ENCODE measurements at regions not wholly inside any gene's neighbourhood (a gene's known extent, or its start where the extent isn't known, plus 50 kb on each side); places are given as distances from the start of the nearest gene placed in this dataset.

DNA sequence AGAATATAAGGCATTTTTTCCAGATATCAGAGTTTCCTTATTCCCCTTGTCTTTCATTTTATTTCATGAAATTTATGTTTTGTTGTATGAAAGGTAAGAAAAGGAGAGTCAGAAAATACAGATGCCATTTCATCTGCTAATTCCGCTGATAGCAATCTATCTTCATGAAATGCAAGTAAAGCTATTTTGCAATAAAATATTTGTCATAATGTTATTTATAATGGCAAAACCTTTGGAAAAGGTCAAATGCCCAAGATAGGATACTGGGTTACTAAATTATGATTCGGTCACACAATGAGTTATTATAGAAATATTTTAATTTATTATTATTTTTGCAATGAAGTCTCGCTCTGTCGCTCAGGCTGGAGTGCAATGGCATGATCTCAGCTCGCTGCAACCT is 124.2 kb downstream of the SPP2 start:
- BruUV-seq (replicated peaks) = no TSS peak
- H3K4me1 ChIP-seq (ENCODE audit: insufficient read depth, low read length, poor library complexity, severe bottlenecking) = no peaks in the 10 kb centered on the region
- DNase-seq (ENCODE audit: low spot score) = no peak

GRCh38 chr2:234172532-234172931 is 122.0 kb downstream of the SPP2 start:
- H3K27me3 ChIP-seq (replicated peaks; ENCODE audit: insufficient read depth, low read depth, low read length, poor library complexity) = no peaks in the 10 kb centered on the region
- no peaks in the 10 kb centered on the region for H3K4me1 ChIP-seq (ENCODE audit: insufficient read depth, low read length, poor library complexity, severe bottlenecking)
- no peaks in the 10 kb centered on the region for H3K9me3 ChIP-seq (ENCODE audit: low read depth, low read length, poor library complexity, severe bottlenecking)
- no peaks in the 10 kb centered on the region for H3K36me3 ChIP-seq (ENCODE audit: insufficient read depth, low read length, poor library complexity, severe bottlenecking)
- H3K27ac ChIP-seq (ENCODE audit: low read depth, low read length, poor library complexity, severe bottlenecking) = no peak overlapping the region
- DNase-seq (ENCODE audit: low spot score) = no peak
- POLR2A ChIA-PET (ENCODE audit: low non-redundant PET) = no interaction called here
- H3K4me3 ChIP-seq (ENCODE audit: low read depth, low read length, poor library complexity, severe bottlenecking) = no peak overlapping the region
- BruUV-seq (replicated peaks) = no TSS peak
- intact Hi-C loops (cut with micrococcal nuclease; ENCODE audit: unreplicated experiment) = no loop called here
- CTCF ChIA-PET = no interaction called here
- no peak for TF ChIP-seq EZH2 (IDR thresholded peaks at IDR 0.05; ENCODE audit: borderline replicate concordance, low read depth, low read length, poor library complexity, severe bottlenecking)
- no peak for TF ChIP-seq CTCF (conservative IDR thresholded peaks at IDR 0.05; ENCODE audit: low read depth, low read length)

More for the DNA sequence above, 124.2 kb downstream of the SPP2 start:
- TF ChIP-seq CTCF (conservative IDR thresholded peaks at IDR 0.05; ENCODE audit: low read depth, low read length) (no peak), EZH2 (IDR thresholded peaks at IDR 0.05; ENCODE audit: borderline replicate concordance, low read depth, low read length, poor library complexity, severe bottlenecking) (no peak)
- POLR2A ChIA-PET (ENCODE audit: low non-redundant PET) = no interaction called here
- Histone ChIP-seq H3K36me3 (ENCODE audit: insufficient read depth, low read length, poor library complexity, severe bottlenecking) (no peaks in the 10 kb centered on the region), H3K27me3 (replicated peaks; ENCODE audit: insufficient read depth, low read depth, low read length, poor library complexity) (peaks cover 8% of the 10 kb centered on the region), H3K9me3 (ENCODE audit: low read depth, low read length, poor library complexity, severe bottlenecking) (no peaks in the 10 kb centered on the region), H3K4me3 (ENCODE audit: low read depth, low read length, poor library complexity, severe bottlenecking) (no peak overlapping the region), H3K27ac (ENCODE audit: low read depth, low read length, poor library complexity, severe bottlenecking) (no peak overlapping the region)
- CTCF ChIA-PET = interaction anchor here (0.6 kb wide), 1 partner anchor 486 kb away, joined by 3 read pairs; no protein-coding TSS in a partner anchor
- intact Hi-C loops (cut with micrococcal nuclease; ENCODE audit: unreplicated experiment) = no loop called here

- ChIA-PET POLR2A (ENCODE audit: low non-redundant PET) (no interaction called here), CTCF (interaction anchor here (0.6 kb wide), 1 partner anchor 376 kb away, joined by 7 read pairs; no protein-coding TSS in a partner anchor)
- no TSS peak for BruUV-seq (replicated peaks)
- intact Hi-C loops (cut with micrococcal nuclease; ENCODE audit: unreplicated experiment) = no loop called here
- no peaks in the 10 kb centered on the region for H3K27me3 ChIP-seq (replicated peaks; ENCODE audit: insufficient read depth, low read depth, low read length, poor library complexity)
- H3K9me3 ChIP-seq (ENCODE audit: low read depth, low read length, poor library complexity, severe bottlenecking) = no peaks in the 10 kb centered on the region
- TF ChIP-seq EZH2 (IDR thresholded peaks at IDR 0.05; ENCODE audit: borderline replicate concordance, low read depth, low read length, poor library complexity, severe bottlenecking) (no peak), CTCF (conservative IDR thresholded peaks at IDR 0.05; ENCODE audit: low read depth, low read length) (no peak)
- H3K4me3 ChIP-seq (ENCODE audit: low read depth, low read length, poor library complexity, severe bottlenecking) = no peak overlapping the region
- H3K27ac ChIP-seq (ENCODE audit: low read depth, low read length, poor library complexity, severe bottlenecking) = no peak overlapping the region
- H3K4me1 ChIP-seq (ENCODE audit: insufficient read depth, low read length, poor library complexity, severe bottlenecking) = no peaks in the 10 kb centered on the region
- DNase-seq (ENCODE audit: low spot score) = no peak
- no peaks in the 10 kb centered on the region for H3K36me3 ChIP-seq (ENCODE audit: insufficient read depth, low read length, poor library complexity, severe bottlenecking)
Measured at GRCh38 chr2:234172066-234172465, 121.6 kb downstream of the SPP2 start.
